GM12872 (cell line): ENCODE measurements at regions not wholly inside any gene's neighbourhood (a gene's known extent, or its start where the extent isn't known, plus 50 kb on each side); places are given as distances from the start of the nearest gene placed in this dataset.

Source experiments
- TF ChIP-seq, protein P1 (sequence below): IDR thresholded peaks from 3 replicates; pipeline ENCODE4 v1.5.1; 2011; ENCODE audit warnings: low read depth, mild to moderate bottlenecking, low read length, moderate library complexity; ENCODE audit not compliant: insufficient read depth

DNA sequence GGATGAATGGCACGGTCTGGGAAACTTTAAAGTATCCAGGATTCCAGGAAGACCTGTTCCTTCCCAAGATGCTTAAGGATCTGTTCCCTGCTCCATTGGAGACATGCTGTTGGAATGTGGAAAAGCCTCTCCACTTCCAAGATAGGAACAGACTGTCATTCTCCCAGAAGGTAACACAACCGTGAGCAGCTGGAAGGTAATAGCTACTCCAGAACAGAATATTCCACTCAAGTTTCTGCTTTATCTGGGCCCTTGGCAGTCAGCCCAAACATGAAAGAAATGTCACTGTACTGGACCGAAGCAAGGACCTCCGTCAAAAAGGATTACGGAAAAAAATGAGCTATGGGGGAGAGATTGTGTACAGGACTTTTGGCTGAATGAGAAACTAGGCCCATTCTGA is 420.9 kb upstream of the NBEA start:
- TF ChIP-seq, protein P1, sequence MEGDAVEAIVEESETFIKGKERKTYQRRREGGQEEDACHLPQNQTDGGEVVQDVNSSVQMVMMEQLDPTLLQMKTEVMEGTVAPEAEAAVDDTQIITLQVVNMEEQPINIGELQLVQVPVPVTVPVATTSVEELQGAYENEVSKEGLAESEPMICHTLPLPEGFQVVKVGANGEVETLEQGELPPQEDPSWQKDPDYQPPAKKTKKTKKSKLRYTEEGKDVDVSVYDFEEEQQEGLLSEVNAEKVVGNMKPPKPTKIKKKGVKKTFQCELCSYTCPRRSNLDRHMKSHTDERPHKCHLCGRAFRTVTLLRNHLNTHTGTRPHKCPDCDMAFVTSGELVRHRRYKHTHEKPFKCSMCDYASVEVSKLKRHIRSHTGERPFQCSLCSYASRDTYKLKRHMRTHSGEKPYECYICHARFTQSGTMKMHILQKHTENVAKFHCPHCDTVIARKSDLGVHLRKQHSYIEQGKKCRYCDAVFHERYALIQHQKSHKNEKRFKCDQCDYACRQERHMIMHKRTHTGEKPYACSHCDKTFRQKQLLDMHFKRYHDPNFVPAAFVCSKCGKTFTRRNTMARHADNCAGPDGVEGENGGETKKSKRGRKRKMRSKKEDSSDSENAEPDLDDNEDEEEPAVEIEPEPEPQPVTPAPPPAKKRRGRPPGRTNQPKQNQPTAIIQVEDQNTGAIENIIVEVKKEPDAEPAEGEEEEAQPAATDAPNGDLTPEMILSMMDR, result no peak

DNA sequence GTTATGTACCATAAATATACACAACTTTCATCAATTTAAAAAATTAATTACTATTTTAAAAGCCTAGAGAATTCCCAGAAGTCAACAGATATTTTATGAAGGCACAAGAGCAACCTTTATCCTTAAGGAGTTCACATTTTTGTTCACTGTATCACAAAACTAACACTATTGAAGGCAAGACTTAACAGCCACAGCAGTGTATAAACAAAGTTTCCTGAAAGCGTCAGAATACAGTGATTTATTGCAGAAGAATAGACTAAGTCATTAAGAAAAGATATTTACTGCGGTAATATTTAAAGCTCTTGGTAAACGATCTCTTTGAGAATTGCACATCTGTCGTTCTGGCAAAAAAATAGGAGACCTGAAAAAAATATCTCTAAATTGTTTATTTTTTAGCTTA is 419.3 kb upstream of the NBEA start:
- TF ChIP-seq, protein P1, result no peak

DNA sequence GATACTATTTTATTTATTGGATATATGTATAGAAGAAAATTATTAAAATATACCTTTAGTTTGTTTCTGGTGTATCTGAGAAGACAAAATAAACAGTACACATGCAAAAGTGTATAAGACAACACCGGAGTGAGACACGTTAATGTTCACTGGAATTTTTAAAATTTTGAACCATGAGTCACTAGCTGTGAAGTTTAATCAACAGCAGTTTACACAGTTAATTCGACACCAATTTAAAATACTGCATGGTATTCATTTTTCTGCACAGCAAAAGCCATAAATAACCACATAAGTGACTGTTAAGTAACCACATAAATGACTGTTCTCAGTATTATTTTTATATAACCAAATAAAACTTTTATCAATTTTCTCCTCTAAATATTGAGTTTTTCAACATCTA is 418.7 kb upstream of the NBEA start:
- TF ChIP-seq, protein P1, result no peak

DNA sequence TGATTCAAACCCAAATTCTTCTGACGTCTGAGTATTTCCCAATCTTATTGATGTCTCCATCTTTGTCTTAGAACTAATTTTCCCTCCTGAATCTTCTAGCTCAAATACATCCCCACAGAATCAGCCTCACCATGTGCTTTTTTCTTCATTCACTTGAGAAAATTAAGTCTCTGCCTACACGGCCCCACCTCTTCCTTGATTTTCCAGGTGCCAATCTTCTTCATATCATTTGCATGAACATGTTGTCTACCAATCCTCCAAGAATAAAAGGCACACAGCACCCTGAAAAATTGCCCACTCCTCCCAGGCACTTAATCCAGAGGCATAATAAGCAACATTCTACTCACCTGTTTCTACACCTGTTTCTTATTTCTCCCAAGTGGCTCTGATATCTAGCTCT is 408.1 kb upstream of the NBEA start:
- TF ChIP-seq, protein P1, result no peak

DNA sequence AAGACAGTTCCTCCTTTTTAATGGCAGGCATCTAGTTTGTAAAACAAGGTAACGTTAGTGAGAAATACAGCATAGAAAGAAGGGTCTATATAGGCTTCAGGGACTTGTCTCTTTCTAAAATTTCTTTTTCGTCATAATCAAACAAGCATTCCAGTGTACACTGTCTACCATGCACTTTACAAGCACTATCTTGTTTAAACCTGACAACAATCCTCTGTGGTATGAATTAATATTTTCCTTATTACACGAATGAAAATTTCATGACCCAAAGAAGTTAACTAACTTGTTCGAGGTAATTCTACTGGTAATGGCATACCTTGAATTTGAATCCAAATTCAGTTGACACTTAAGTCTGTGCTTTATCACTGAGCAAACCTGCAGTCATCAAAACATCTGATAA is 399.7 kb upstream of the NBEA start:
- TF ChIP-seq, protein P1, result no peak

DNA sequence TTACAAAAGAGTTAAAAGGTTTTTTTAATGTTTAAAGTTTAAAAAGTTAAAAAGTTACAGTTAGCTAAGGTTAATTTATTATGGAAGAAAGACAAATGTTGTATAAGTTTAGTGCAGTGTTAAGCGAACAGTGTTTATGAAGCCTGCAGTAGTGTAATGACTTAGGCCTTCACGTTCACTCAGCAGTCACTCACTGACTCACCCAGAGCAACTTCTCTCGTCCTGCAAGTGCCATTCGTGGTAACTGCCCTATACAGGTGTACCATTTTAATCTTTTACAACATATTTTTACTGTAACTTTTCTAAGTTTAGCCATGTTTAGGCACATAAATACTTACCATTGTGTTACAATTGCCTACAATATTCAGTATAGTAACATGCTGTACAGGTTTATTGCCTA is 398.2 kb upstream of the NBEA start:
- TF ChIP-seq, protein P1, result no peak

DNA sequence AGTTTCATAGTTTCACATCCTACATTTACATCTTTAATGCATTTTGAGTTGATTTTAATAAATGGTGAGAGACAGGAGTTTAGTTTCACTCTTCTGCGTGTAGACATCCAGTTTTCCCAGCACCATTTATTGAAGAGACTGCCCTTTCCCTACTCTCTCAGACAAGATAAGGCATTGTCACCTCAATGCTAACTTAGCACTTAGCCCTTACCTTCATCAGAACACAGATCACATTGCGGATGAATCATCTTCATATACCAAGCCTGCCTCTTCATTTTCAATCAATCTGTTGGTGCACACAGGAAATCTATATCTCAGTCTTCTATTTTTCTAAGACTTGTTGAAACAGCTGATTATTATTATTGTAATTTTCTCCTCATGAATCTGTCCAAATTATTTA is 396.6 kb upstream of the NBEA start:
- TF ChIP-seq, protein P1, result no peak
